ENCODE measurements at regions not wholly inside any gene's neighbourhood (a gene's known extent, or its start where the extent isn't known, plus 50 kb on each side); places are given as distances from the start of the nearest gene placed in this dataset.

DNA sequence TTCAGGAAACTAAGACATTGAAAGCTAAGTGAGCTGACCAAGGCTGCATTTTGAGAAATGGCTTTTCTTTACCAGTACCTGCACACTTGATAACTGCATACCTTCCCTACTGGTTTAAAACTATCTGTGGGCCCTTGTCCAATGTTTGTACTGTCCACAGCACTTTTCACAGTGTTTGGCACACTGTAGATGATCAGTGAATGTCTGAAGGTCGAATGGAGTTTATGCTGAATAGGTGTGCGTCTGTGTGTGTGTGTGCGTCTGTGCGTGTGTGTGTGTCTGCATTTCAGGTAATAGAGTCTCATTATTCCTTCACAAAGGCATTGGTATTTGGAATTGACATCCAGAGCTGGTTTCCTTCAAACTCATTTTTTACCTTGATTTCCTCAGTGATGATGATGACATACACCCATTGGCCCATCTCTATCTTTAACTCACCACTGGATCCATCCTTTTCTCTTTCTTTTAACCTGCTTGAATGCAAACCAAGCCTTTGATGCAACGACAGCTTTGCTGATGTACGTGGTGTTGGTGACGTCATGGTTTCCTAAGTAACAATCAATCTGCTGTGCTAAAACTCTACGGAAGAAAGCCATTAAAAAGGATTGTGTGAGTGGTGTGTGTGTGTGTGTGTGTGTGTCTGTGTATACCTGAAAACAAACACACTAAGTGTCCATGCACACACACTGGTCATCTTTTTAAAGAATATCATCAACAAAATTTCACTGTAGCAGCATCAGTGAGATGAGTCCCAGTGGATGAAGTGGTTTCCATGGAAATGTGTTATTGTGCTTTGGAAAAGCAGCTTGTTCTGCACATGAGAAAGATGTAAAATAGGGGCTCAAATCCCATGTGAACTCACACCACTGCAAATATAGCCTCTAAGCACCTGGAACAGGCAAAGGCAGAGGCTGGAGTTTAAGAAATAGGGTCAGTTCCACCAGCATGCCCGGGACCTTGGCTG, 490.2 kb upstream of the B3GAT1 start:
- H3K27ac ChIP-seq (ENCODE audit: low read depth in 1 of 2, low read length in 2 of 2) = no peak overlapping the region
- H3K4me1 ChIP-seq (ENCODE audit: control insufficient read depth in 1 of 2, insufficient read depth in 2 of 2, low read length in 2 of 2) = peaks cover 0 to 2% of the 10 kb centered on the region in 2 donors
- H3K9me3 ChIP-seq (ENCODE audit: control insufficient read depth, low read length) = no peaks in the 10 kb centered on the region
- intact Hi-C loops (cut with DNase I) = no loop called here
- DNase-seq (no peak), ATAC-seq (ENCODE audit: low FRiP score) (no peak)
- H3K4me3 ChIP-seq (ENCODE audit: low read length in 2 of 2) = no peak overlapping the region
- WGBS, 2 donors = 93 to 95% methylated on average over 9 of the region's 9 CpGs
- peaks cover 0 to 4% of the 10 kb centered on the region in 2 donors for H3K27me3 ChIP-seq (ENCODE audit: control insufficient read depth in 1 of 2, insufficient read depth in 2 of 2, low read length in 1 of 2)
- no peaks in the 10 kb centered on the region for H3K36me3 ChIP-seq (ENCODE audit: control insufficient read depth in 1 of 2, insufficient read depth in 2 of 2, low read length in 1 of 2)

DNA sequence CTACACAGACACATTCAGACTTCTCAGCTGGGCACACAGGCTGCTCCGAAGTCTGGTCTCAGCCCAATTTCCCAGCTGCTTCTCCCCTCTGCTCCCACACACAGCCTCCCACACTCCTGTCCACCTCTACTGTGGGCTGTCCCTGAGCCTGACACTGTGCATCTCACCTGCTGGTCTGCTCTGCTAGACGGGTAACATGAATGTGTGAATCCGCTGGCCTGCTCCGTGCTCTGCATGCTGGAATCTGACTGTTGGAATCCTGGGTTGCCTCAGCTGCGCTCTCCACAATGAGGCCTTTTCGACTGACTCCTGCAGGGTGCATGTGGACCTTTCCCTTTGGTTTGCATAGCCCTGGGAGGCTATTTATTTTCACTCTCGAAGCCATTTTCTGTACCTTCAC, 489.5 kb upstream of the B3GAT1 start:
- Histone ChIP-seq H3K4me3 (ENCODE audit: low read length in 2 of 2) (no peak overlapping the region), H3K27me3 (ENCODE audit: control insufficient read depth in 1 of 2, insufficient read depth in 2 of 2, low read length in 1 of 2) (peaks cover 0 to 4% of the 10 kb centered on the region in 2 donors), H3K4me1 (ENCODE audit: control insufficient read depth in 1 of 2, insufficient read depth in 2 of 2, low read length in 2 of 2) (peaks cover 0 to 2% of the 10 kb centered on the region in 2 donors), H3K9me3 (ENCODE audit: control insufficient read depth, low read length) (no peaks in the 10 kb centered on the region), H3K27ac (ENCODE audit: low read depth in 1 of 2, low read length in 2 of 2) (no peak overlapping the region), H3K36me3 (ENCODE audit: control insufficient read depth in 1 of 2, insufficient read depth in 2 of 2, low read length in 1 of 2) (no peaks in the 10 kb centered on the region)
- WGBS, 2 donors = 89 to 94% methylated on average over 7 of the region's 7 CpGs
- intact Hi-C loops (cut with DNase I) = no loop called here
- DNase-seq = no peak
- ATAC-seq (ENCODE audit: low FRiP score) = no peak

DNA sequence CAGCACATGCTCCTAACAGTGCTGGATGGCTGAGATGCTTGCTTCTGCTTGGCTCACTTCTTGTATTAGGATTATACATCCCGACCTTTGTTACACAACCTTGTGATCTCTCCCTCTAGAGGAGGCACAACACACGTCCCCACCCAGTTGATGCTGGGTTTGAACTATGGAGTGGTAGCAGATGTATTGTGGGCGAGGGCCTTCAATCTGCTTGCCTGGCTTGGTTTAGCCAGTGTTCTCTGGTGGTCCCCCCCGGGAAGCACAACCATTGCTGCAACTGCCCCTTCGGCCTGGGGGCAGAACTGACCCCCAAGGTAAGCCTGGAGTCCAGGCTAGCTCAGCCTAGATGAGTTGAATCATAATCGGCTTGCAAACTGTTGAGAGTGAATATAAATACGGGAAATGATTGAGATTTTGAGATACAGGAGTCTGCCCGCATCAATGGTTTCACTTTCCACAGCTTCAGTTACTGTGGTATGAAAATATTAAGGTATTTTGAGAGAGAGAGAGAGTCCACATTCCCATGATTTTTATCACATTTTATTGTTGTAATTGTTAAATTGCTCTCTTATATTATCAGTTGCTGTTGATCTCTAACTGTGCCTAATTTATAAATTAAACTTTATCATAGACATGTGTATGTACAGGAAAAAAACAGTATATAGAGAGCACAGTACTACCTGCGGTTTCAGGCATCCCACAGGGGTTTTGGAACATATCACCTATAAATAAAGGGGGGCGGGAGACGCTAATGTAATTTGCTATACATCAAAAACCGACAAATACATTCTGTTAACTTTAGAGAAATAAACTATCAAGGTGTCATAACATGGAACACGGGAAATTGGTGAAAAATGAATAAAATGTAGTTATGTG, 482.0 kb upstream of the B3GAT1 start:
- H3K27ac ChIP-seq (ENCODE audit: low read depth in 1 of 2, low read length in 2 of 2) = no peak overlapping the region
- DNase-seq (no peak), ATAC-seq (ENCODE audit: low FRiP score) (no peak)
- 81 to 82% methylated on average over 13 of the region's 13 CpGs for WGBS, 2 donors
- H3K27me3 ChIP-seq (ENCODE audit: control insufficient read depth in 1 of 2, insufficient read depth in 2 of 2, low read length in 1 of 2) = peaks cover 0 to 1% of the 10 kb centered on the region in 2 donors
- H3K4me1 ChIP-seq (ENCODE audit: control insufficient read depth in 1 of 2, insufficient read depth in 2 of 2, low read length in 2 of 2) = no peaks in the 10 kb centered on the region
- intact Hi-C loops (cut with DNase I) = no loop called here
- H3K9me3 ChIP-seq (ENCODE audit: control insufficient read depth, low read length) = peaks cover 2% of the 10 kb centered on the region
- no peaks in the 10 kb centered on the region for H3K36me3 ChIP-seq (ENCODE audit: control insufficient read depth in 1 of 2, insufficient read depth in 2 of 2, low read length in 1 of 2)
- no peak overlapping the region for H3K4me3 ChIP-seq (ENCODE audit: low read length in 2 of 2)

DNA sequence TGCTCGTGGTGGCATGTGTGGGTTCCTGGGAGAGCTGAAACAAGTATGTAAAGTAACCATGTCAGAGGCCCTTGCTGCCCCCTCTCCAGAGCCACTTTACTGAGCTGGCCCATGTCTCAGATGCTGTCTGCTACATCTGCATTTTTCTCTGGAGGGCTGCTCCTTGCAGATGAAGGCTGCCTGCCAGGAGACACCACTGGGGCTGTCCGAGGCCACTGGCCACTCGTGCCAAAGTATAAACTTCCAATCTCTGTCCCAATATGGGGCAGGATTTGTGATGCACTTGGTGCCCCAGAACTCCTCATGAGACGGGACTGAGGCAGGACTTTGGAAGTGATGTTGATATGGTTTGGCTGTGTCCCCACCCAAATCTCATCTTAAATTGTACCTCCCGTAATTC, 478.4 kb upstream of the B3GAT1 start:
- intact Hi-C loops (cut with DNase I) = no loop called here
- Histone ChIP-seq H3K4me1 (ENCODE audit: control insufficient read depth in 1 of 2, insufficient read depth in 2 of 2, low read length in 2 of 2) (no peaks in the 10 kb centered on the region), H3K9me3 (ENCODE audit: control insufficient read depth, low read length) (peaks cover 2% of the 10 kb centered on the region), H3K27ac (ENCODE audit: low read depth in 1 of 2, low read length in 2 of 2) (no peak overlapping the region), H3K36me3 (ENCODE audit: control insufficient read depth in 1 of 2, insufficient read depth in 2 of 2, low read length in 1 of 2) (no peaks in the 10 kb centered on the region), H3K4me3 (ENCODE audit: low read length in 2 of 2) (no peak overlapping the region), H3K27me3 (ENCODE audit: control insufficient read depth in 1 of 2, insufficient read depth in 2 of 2, low read length in 1 of 2) (peaks cover 0 to 1% of the 10 kb centered on the region in 2 donors)
- ATAC-seq (ENCODE audit: low FRiP score) (no peak), DNase-seq (no peak)
- 71 to 74% methylated on average over 5 of the region's 5 CpGs for WGBS, 2 donors

DNA sequence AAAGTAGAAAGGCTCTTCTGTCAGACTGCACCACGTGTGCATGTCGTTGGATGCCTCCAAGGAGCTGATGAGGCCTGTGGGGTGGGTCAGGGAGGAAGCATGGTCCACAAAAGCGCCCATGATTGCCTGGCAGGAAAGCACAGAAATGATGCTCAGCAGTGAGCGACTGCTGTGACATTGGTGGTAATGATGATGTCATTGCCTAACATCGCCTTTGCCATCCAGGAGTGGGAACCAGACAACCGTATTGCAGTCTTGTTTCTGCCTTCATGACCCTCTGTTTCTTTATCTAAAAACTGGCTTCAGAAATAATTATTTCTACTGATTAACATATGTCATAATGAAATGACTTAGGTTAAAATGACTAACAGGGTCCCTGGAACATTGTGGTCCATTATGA, 477.8 kb upstream of the B3GAT1 start:
- Histone ChIP-seq H3K27ac (ENCODE audit: low read depth in 1 of 2, low read length in 2 of 2) (no peak overlapping the region), H3K9me3 (ENCODE audit: control insufficient read depth, low read length) (peaks cover 2% of the 10 kb centered on the region), H3K4me1 (ENCODE audit: control insufficient read depth in 1 of 2, insufficient read depth in 2 of 2, low read length in 2 of 2) (no peaks in the 10 kb centered on the region), H3K27me3 (ENCODE audit: control insufficient read depth in 1 of 2, insufficient read depth in 2 of 2, low read length in 1 of 2) (peaks cover 0 to 1% of the 10 kb centered on the region in 2 donors), H3K36me3 (ENCODE audit: control insufficient read depth in 1 of 2, insufficient read depth in 2 of 2, low read length in 1 of 2) (no peaks in the 10 kb centered on the region), H3K4me3 (ENCODE audit: low read length in 2 of 2) (no peak overlapping the region)
- intact Hi-C loops (cut with DNase I) = no loop called here
- DNase-seq (no peak), ATAC-seq (ENCODE audit: low FRiP score) (no peak)
- WGBS, 2 donors = 86 to 90% methylated on average over 6 of the region's 6 CpGs

DNA sequence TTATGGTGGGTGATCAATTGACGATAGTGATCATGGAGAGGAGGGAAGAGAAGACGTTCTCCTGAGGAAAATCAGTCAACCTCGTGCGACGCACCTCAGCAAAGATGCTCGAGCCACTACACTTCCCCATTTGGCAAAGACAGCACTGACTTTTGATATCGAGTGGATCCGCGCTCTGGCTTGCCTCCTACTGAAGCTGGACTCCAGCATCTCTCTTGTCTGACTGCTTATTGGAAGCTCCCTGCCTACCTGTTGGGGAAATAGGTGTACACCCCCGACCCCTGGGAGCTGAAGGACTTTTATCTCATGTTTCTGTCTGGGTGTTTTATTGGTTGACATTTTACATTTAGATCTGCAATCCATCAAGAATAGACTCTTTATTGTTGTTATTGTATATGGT, 476.8 kb upstream of the B3GAT1 start:
- Histone ChIP-seq H3K4me1 (ENCODE audit: control insufficient read depth in 1 of 2, insufficient read depth in 2 of 2, low read length in 2 of 2) (no peaks in the 10 kb centered on the region), H3K4me3 (ENCODE audit: low read length in 2 of 2) (no peak overlapping the region), H3K36me3 (ENCODE audit: control insufficient read depth in 1 of 2, insufficient read depth in 2 of 2, low read length in 1 of 2) (no peaks in the 10 kb centered on the region), H3K9me3 (ENCODE audit: control insufficient read depth, low read length) (peaks cover 2% of the 10 kb centered on the region), H3K27me3 (ENCODE audit: control insufficient read depth in 1 of 2, insufficient read depth in 2 of 2, low read length in 1 of 2) (peaks cover 0 to 1% of the 10 kb centered on the region in 2 donors), H3K27ac (ENCODE audit: low read depth in 1 of 2, low read length in 2 of 2) (no peak overlapping the region)
- DNase-seq (no peak), ATAC-seq (ENCODE audit: low FRiP score) (no peak)
- WGBS, 2 donors = 91% methylated on average over 10 of the region's 10 CpGs
- intact Hi-C loops (cut with DNase I) = no loop called here

DNA sequence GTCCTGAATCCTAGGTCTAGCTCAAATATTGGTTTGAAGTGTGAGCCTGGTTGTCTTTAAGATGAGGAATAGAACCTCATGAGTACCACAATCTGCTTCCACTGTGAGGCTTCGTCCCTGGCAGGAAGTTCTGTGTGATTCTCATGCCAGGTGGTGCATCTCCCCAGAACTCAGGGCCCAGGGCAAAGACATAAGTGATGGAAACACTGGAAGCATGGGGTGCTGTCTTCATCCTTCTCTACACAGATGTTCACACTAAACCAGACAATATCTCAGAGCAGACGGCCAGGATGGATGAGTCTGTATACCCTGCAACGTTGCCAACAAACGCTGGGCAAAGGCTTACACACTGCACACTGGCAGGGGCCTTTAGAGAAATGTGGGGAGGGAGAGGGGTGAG, 475.9 kb upstream of the B3GAT1 start:
- DNase-seq (no peak), ATAC-seq (ENCODE audit: low FRiP score) (no peak)
- Histone ChIP-seq H3K27me3 (ENCODE audit: control insufficient read depth in 1 of 2, insufficient read depth in 2 of 2, low read length in 1 of 2) (no peaks in the 10 kb centered on the region), H3K9me3 (ENCODE audit: control insufficient read depth, low read length) (peaks cover 2% of the 10 kb centered on the region), H3K4me1 (ENCODE audit: control insufficient read depth in 1 of 2, insufficient read depth in 2 of 2, low read length in 2 of 2) (no peaks in the 10 kb centered on the region), H3K36me3 (ENCODE audit: control insufficient read depth in 1 of 2, insufficient read depth in 2 of 2, low read length in 1 of 2) (no peaks in the 10 kb centered on the region), H3K4me3 (ENCODE audit: low read length in 2 of 2) (no peak overlapping the region), H3K27ac (ENCODE audit: low read depth in 1 of 2, low read length in 2 of 2) (no peak overlapping the region)
- intact Hi-C loops (cut with DNase I) = no loop called here
- 53 to 56% methylated on average over 4 of the region's 4 CpGs for WGBS, 2 donors

DNA sequence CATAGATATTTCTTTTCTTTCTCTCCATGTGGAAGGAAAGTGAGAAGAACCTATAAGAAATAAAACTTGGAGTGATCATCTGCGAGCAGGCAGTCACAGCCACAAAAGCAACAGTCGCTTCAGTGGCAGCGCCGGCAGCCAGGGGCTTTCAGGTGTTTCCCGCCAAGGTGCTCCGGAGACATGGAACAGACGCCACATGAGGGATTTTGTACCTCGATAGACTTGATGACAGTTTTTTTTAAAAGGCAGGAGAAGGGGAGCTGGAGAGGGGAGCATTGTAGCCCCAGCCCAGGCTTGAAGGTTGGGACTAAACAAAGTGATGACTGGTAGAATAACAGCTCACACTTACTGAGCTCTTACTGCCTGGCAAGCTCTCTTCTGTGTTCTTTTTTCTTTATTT, 471.4 kb upstream of the B3GAT1 start:
- no peaks in the 10 kb centered on the region for H3K36me3 ChIP-seq (ENCODE audit: control insufficient read depth in 1 of 2, insufficient read depth in 2 of 2, low read length in 1 of 2)
- no peak for DNase-seq
- no peak overlapping the region for H3K4me3 ChIP-seq (ENCODE audit: low read length in 2 of 2)
- H3K27me3 ChIP-seq (ENCODE audit: control insufficient read depth in 1 of 2, insufficient read depth in 2 of 2, low read length in 1 of 2) = no peaks in the 10 kb centered on the region
- ATAC-seq (ENCODE audit: low FRiP score) = no peak
- H3K9me3 ChIP-seq (ENCODE audit: control insufficient read depth, low read length) = no peaks in the 10 kb centered on the region
- no peak overlapping the region for H3K27ac ChIP-seq (ENCODE audit: low read depth in 1 of 2, low read length in 2 of 2)
- intact Hi-C loops (cut with DNase I) = no loop called here
- no peaks in the 10 kb centered on the region for H3K4me1 ChIP-seq (ENCODE audit: control insufficient read depth in 1 of 2, insufficient read depth in 2 of 2, low read length in 2 of 2)
- 66 to 73% methylated on average over 8 of the region's 8 CpGs for WGBS, 2 donors

Measured in aorta (tissue), 5 donors.